HG03025 (cell line): ENCODE measurements at regions not wholly inside any gene's neighbourhood (a gene's known extent, or its start where the extent isn't known, plus 50 kb on each side); places are given as distances from the start of the nearest gene placed in this dataset.
"Not testable (repeated sequence)": the region's sequence is repeated elsewhere in the genome, so short reads cannot be mapped to it uniquely, and the experiment has no call there.

Experiments used
- ATAC-seq: cut with Tn5 transposase; IDR thresholded peaks from one replicate; pipeline ENCODE4 v1.9.1; 2021; ENCODE audit warnings: mild to moderate bottlenecking, moderate library complexity; ENCODE audit not compliant: unreplicated experiment, low FRiP score

DNA sequence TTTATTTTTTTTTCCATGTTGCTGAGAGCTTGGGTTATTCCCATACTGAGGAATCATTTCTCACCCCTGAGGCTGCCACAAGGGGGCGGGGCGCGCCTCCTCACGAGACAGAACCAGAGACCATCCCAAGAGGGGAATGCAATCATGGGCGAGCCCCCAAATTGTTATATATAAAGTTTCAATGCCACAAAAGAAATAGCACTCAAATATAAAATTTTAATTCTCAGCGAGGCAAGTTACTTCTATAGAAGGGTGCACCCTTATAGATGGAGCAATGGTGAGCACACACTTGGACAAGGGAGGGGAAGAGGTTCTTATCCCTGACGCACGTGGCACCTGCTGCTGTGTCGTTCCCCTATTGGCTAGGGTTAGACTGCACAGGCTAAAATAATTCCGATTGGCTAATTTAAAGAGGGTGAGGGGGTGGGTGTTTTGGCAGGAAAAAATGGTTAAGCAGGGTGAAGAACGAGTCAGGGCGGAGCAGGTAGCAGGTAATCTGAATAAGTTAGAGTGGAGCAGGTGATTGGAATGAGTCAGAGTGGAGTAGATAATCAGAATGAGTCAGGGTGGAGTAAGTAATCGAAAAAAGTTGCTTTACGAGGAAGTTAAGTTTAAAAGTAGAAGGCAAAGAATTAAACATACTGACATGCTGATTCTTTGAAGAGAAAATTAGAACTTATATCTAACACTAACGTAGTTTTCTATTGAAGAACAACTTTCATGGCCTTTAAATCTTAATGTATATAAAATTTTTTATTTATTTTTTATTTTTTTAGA lies 177.5 kb downstream of the MTCL1 start:
- ATAC-seq, result no peak

DNA sequence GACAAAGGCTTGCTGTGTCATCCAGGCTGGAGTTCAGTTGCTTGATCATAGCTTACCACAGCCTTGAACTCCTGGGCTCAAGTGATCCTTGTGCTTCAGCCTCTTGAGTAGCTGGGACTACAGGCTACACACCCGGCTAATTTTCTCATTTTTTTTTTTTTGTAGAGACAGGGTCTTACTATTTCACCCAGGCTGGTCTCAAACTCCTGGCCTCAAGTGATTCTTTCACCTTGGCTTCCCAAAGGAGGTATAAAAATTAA lies 178.0 kb downstream of the MTCL1 start:
- no peak for ATAC-seq

DNA sequence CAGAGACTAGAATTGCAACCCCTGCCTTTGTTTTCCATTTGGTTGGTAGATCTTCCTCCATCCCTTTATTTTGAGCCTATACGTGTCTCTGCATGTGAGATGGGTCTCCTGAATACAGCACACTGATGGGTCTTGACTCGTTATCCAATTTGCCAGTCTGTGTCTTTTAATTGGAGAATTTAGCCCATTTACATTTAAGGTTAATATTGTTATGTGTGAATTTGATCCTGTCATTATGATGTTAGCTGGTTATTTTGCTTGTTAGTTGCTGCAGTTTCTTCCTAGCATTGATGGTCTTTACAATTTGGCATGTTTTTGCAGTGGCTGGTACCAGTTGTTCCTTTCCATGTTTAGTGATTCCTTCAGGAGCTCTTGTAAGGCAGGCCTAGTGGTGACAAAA lies 182.5 kb downstream of the MTCL1 start:
- not testable (repeated sequence) for ATAC-seq

DNA sequence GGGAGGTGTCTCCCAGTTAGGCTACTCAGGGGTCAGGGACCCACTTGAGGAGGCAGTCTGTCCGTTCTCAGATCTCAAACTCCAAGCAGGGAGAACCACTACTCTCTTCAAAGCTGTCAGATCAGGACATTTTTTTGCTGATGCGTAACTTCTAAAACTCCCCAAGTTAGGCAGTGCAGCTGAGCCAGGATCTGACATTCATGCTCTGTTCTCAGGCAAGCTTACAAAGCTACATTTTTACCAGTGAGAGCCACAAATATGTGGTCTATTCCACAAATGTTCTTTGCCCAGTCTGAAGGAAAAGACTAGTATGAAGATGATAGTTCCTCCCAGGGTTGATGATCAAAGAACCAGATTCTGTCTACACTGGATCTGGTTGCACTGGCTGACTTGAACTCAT lies 184.1 kb downstream of the MTCL1 start:
- no peak for ATAC-seq

DNA sequence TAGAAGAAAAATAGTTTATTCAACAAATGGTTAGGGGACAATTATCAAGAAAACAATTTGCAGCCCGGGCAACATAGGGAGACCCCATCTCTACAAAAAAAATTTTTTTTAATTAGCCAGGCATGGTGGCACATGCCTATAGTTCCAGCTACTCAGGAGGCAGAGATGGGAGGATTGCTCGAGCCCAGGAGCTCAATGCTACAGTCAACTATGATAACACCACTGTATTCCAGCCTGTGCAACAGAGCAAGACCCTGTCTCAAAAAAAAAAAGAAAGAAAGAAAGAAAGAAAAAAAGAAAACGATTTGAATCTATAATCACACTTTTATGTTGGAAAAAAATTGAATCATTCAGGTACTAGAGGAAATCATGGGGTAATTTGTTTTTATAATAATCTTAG lies 185.1 kb downstream of the MTCL1 start:
- not testable (repeated sequence) for ATAC-seq

DNA sequence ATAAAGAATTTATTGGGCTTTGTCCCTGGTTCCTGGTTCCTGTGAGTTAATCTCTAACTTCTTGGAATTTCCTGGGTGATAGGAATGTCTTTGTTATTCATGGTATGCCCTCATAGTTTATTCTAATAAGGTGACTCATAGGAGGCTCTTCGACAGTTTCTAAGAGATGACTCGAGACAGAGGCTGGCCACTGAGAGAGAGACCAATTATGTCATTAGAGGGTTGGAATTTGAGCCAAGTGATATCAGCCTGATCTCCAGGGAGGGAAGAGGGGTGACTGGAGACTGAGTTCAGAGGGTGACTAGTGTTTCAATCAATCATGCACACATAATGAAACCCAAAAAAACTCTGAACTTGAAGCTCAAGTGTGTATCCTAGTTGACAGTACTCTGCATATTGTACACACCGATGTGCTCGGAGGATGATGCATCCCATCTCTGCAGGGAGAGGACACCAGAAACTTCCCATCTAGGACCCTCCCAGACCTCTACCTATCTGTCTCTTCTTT lies 185.7 kb downstream of the MTCL1 start:
- no peak for ATAC-seq

DNA sequence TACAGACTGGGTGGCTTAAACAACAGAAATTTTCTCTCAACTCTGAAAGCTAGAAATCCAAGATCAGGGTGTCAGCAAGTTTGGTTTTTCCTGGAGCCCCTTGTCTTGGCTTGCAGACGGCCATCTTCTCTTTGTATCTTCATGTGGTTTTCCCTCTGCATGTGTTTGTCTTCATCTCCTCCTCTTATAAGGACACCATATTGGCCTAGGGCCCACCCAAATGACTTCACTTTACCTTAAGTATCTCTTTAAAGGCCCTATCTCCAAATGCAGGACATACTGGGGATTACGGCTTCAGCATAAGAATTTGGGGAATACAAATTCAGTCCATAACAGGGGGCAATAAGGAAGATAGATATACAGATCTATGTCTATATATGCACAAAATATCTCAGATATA lies 187.9 kb downstream of the MTCL1 start:
- ATAC-seq, result no peak

DNA sequence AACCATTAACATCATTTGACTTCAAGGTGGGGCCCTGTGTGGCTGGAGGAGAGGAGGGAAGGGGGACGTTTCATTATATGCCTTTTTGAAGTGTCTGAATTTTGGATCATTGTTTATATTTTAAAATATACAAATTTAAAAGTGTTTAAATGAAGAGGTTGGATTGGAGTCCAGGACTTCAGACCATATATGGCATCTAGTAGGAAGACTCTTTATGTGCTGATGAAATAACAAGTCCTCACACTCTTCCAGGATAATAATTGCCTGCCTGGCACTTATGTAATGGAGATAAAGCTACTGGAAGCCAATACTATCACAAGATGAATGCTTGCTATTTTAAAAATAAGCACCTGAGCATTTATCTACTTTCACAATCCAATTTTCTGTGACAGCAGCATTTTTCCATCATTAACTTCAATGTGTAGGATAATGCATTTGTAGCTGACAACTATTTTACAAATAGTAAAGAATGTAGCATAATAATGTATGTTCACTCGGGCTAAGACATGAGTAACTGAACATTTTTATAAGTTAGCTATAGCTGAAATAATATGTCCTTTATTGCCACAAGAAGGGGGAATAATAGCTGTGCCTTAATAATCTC lies 188.4 kb downstream of the MTCL1 start:
- ATAC-seq, result no peak

DNA sequence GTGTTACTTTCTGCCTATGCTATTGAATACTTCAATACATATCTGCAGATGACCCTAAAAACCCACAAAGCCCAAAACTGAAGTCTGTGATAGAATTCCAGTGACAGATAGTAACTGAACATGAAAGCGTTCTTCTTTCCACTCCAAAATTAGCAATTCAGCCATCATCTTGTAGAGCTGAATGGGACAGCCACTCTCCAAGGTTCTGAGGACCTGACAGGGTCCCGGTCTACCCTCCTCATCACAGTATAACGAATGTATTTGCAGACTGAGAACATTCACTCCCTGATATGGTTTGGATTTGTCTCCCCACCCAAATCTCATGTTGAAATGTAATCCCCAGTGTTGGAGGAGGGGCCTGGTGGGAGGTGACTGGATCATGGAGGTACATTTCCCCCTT lies 189.5 kb downstream of the MTCL1 start:
- no peak for ATAC-seq

DNA sequence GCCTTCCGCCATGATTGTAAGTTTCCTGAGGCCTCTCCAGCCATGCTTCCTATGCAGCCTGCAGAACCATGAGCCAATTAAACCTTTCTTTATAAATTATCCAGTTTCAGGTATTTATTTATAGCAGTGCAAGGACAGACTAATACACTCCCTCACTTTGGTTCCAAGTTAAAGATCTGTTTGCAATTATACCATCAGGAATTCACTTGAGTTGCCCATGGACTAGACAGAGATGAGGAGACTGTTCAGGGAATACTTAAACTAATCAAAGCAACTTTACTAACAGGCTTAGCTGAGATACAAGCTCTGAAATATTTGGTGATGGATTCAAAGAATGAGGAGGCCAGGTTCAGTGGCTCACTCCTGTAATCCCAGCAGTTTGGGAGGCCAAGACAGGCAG lies 190.0 kb downstream of the MTCL1 start:
- ATAC-seq, result no peak

DNA sequence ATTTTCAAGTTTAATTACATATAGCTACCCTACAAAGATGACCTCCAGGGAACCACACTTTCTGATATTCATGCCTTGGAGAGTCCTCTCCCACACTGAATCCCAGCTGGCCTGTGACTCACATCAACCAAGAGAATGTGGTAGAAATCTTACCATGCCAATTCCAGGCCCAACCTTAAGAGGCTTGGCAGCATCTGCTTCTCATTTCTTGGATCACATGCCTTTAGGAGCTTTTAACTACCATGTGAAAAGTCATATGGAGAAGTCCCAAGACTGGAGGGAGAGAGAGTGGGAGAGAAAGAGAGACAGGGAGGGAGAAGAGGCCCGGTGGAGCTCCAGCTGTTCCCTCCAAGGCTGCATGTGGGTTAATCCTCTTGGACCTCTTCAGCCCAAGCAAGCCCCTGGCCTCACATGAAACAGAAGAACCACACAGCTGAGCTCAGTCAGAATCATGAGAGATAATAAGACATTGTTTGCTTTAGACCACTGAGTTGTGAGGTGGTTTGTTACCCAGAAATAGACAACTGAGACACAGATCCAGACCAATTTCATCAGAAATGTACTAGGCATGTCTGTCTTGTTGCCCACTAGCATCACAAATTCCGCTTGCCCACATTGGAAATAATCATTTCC lies 190.7 kb downstream of the MTCL1 start:
- ATAC-seq, result no peak

DNA sequence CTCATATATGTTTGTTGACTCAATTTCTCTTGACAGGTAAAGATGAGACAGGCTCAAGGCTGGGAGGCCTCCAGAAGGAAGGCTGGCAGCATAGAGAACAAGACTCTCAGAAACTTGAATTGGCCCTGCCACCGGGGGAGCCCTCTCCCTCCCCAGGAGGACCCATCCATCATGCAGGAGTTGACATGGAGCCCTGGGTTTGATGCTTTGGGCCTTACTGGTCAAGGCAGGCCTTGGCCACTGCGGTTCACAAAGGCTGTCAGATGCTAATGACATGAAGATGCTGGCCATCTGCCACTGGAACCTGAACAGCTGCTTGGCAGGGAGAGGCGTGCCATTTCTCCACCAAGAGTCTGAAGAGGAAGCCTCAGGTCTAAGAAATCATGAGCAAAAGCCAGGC lies 193.6 kb downstream of the MTCL1 start:
- ATAC-seq, result no peak

DNA sequence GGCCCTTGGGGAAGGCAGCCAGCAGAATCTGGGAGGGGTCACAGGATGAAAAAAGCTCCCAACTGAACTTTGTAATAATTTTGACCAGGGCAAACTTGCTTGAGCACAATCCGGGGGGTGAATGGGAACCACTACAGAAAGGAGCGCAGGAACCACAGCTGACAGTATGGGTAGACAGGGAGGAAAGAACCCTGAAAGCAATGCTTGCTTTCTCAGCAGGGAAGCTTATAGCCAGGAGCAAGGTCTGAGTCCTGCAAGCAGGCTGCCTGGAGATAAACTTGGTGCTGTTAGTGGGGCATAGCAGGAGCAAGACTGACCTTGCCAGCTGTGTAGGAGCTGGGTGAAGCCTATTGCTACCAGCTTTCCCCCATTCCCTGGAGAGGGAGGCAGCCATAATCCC lies 195.2 kb downstream of the MTCL1 start:
- no peak for ATAC-seq

DNA sequence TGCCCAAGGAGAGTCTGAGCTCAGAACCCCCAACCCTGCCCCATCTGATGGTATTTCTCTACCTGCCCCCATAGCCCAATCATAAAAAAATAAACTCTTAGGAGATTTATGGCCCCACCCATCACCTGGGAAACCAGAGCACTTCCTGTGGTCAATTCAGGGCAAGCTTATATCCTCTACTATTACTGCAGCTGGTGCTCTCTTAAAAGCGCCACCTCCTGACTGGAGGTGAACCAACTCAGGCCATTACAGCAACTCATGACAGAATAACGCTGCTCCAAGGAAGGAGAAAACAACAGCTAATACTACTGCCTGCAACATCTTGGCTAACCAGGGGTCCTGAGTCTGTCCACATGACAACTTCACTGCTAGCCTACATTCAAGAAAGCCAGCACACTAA lies 195.7 kb downstream of the MTCL1 start:
- ATAC-seq, result no peak

DNA sequence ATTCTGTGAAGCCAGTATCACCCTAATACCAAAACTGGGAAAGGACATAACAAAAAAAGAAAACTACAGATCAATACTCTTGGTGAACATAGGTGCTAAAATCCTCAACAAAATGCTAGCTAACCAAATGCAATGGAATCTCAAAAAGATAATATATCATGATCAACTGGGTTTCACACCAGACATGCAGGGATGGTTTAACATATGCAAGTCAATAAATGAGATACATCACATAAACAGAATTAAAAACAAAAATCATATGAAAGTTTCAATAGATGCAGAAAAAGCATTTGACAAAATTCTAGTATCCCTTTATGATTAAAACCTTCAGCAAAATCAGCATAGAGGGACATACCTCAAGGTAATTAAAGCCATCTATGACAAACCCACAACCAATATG lies 198.2 kb upstream of the NDUFV2 start:
- no peak for ATAC-seq

DNA sequence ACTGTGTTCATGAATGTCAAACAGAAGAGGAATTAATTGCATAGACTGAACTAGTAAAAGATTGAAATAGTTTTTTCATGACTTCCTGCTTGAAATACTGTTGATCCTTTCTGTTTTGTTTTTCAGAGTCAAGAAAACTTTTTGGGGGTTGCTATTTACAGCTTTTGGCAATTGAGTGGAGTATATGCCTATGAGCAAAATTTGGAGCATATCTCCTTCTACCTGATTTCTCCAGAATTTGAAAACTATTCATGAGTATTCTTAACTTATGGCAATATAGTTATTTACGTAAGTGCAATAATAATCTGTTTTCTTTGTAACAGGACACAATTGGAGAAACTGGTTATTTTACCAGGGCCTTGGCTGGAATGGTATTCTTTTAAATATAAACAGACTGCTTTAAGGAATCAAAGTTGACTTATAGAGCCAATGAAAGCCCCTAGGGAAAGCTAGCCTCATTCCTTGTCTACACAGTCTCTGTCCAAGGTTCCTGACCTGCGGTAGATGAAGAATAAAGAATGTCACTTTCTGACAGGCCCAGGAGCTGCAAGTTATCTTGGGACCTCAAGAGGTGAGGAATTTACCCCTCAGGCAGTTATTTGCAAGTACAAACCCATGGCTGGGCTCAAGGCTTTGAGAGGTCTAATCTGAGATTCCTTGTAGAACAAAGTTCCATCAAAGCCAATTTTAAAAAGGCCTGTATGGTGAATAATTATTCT lies 193.5 kb upstream of the NDUFV2 start:
- no peak for ATAC-seq

DNA sequence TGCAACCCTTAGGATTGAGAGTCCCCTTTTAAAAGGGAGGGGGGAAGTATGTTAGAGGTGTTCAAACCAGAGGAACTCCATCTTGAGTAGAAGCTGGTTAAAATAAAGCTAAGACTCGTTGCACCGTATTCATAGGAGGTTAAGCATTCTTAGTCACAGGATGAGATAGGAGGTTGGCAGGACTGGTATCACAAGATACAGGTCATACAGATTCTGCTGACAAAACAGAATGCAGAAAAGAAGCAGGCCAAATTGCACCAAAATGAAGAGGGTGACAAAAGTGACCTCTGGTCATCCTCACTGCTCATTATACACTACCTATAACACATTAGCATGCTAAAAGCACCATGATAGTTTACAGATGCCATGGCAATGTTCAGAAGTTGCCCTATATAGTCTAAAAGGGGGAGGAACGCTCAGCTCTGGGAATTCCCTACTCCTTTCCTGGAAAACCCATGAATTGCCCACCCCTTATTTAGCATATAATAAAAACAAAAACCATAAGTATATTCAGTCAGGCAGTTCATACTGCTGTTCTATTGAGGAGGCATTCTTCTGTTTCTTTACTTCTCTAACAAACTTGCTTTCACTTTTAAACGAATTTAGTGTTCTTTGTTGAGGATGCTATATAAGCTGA lies 192.2 kb upstream of the NDUFV2 start:
- no peak for ATAC-seq

DNA sequence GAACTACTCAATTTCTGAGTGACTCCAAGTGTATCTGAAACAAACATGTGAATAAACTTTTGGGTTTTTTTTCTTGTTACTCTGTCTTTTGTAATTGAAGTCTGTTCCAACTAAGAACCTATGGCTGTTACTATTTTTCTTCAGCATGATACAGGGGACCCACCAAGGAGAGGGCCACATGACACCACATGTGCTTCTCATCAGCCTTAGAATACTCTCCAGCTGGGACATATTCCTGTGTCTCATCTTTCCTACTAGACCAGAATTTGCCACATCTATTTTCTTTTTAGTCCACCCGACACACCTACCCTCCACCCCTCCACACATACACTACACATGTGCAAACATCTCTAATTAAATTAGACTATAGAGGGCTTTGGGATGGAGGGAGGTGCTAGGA lies 191.7 kb upstream of the NDUFV2 start:
- no peak for ATAC-seq

DNA sequence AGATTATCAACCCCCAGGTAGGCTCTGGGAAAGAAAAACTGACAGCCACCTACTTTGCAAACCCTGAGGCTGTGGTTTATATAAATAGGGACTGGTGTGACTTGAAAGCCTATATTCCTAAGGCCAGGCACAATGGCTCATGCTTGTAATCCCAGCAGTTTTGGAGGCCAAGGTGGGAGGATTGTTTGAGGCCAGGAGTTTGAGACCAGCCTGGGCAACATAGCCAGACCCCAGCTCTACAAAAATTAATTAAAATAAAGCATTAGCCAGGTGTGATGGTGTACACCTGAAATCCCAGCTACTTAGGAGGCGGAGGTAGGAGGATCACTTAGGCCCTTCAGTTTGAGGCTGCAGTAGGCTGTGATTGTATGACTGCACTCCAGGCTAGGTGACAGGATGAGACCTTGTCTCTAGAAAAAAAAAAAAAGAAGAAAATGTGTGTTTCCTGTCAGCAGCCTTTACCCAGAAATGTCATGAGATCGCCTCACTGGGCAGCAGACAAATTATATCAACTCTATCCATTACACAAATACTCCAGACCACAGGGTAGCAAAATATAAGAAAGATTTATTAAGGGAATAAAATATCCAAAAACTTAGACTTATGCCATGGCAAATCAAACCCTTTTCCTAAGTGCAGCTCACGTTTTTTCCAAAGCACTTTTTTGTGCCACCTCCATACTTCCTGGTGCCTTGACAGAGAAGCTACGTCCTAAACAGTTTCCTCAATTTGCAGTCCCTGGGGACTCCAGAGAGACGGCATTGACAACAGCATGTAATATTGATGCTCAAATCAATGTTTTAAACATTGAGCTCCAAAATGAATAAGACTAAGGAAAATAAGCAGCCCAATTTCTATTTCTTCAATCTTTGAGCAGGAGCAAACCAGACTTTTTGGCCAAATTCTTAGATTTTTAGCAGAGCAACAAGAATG lies 190.8 kb upstream of the NDUFV2 start:
- no peak for ATAC-seq
